NCI-H128 (cell line): ENCODE measurements at regions not wholly inside any gene's neighbourhood (a gene's known extent, or its start where the extent isn't known, plus 50 kb on each side); places are given as distances from the start of the nearest gene placed in this dataset.

Experiments used
- DNase-seq: peaks from one replicate; lab custom pipeline; 2025; ENCODE audit not compliant: unreplicated experiment; lab: John Stamatoyannopoulos, UW

DNA sequence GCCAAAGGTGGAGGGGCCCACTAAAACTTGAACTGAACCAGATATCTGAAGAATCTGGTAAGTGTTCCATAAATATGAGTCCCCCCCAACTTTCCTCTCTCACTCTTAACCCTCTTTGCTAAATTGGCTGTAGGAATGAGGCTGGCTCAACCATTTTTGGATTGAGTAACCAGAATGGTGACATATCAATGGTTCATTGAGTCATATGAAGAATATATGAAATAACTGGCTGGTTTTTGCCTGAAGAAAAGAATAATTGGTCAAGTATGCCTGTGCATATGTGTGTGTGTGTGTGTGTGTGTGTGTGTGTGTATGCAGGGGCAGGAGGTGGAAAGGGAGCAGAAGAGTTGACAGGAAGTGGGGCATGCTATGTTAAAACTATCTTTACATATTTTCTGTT, 472.9 kb upstream of the THBS1 start:
- DNase-seq = no peak

DNA sequence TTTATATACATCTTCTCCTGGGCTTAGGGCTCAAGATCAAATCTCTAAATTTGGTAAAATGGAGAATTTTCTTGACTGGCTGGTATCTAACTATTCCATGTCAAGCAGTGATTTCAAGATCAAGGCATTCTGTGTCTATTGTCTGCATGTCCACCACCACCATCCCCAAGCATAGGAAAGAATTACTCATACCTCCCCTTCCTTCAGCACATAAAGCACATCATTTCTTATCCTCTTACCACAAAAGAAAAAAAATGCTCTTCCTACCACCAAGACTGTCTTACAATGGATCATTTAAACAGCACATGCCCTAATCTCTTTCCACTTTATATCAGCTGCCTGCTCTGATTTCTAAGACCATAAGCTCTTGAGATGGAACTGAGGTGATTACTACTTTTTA, 470.5 kb upstream of the THBS1 start:
- no peak for DNase-seq

DNA sequence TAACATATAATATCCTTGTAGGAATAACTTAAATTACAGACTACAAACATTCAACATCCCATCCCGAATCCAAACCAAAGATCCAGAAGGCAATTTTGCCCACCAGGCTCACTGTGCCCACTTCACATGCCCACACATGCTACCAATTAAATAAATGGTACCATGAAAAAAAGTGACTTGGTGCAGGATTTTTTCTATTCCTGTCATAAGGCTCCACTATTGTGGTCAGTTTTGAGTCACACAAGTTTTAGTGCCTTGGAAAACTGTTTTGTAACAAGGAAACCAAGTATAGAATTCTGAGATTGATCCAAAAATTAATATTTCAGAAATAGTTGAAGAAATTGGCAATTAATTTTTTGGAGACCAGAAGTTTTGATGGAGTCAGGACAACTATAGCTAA, 470.1 kb upstream of the THBS1 start:
- DNase-seq = no peak

DNA sequence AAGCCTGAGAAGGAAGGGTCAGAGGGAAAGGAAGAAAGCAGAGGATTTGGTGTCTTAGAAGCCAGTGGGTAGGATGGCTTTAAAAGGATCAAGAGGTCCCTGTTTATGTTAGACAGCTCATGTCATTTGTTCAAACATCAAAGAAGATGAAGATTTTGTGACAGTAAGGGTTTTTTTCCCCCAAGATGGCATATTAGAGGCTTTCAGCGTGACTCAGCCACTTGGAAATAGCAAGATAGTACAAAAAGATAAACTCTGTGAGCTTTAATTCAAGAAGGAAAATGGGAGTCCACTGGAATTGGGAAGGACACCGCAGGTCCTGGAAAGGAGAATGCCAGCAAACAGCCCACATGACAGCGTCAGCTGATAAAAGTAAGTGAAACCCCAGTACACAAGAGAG, 467.1 kb upstream of the THBS1 start:
- no peak for DNase-seq

DNA sequence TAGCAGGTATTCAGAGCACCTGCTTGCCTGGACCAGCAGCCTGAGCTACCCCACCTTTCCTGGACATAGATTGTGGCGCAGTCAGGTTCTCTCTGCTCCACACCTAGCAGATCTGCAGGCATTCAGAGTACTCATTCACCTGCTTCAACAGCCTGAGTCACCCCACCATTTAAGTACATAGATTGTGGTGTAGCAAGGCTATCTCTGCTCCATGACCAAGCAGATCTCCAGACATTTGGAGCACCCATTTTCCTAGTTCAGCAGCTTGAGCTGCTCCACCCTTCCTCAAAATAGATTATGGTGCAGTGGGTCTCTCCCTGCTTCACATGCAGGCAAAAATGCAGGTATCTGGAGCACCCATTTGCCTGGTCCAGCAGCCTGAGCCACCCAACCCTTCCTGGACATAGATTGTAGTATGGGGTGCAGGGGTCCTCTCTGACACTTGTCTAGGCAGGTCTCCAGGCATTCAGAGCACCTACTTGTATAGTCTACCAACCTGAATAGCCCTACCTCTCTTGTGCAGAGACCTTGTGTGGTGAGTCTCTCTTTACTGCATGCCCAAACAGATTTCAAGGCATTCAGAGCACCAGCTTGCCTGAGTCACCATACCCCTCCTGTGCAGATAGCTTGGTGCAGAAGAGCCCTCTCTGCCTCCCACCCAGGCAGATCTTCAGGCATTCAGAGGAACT, 466.0 kb upstream of the THBS1 start:
- no peak for DNase-seq

DNA sequence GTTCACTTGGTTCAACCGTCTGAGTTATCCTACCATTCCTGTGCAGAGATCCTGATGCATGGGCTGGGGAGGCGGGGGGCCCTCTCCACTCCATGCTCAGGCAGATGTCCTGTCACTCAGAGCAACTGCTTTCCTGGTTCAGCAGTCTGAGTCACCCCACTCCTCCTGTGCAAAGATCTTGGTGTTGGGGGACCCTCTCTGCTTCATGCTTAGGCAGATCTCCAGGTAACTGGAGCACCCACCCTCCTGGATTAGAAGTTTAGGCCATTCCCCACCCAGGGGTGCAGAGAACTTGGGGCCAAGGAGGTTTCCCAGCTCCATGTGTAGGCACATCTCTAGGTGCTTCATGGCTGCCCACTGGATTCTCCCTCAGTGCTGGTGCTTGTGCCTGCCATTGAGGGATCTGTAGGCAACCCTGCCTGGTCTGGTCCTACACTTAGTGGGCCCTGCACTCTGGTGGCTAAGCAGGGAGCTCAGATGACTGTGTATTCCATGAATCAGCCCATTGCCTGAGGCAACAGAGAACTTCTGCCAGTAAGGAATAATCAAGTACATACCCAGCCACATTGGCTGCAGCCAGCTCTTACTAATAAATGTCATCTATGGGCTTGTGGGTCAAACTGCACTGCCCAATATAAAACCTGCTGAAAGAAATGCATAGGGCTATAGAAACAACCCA, 465.4 kb upstream of the THBS1 start:
- no peak for DNase-seq

DNA sequence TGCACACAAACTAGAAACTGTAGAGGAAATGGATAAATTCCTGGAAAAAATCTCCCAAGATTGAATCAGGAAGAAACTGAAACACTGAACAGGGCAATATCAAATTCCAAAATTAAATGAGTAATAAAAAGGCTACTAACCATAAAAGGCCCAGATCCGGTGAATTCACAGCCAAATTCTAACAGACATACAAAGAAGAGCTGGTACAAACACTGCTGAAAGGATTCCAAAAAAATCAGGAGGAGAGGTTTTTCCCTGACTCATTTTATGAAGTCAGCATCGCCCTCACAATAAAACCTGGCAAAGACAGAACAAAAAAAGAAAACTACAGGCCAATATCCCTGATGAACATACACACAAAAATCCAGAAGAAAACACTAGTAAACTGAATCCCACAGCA, 462.4 kb upstream of the THBS1 start:
- DNase-seq = no peak

DNA sequence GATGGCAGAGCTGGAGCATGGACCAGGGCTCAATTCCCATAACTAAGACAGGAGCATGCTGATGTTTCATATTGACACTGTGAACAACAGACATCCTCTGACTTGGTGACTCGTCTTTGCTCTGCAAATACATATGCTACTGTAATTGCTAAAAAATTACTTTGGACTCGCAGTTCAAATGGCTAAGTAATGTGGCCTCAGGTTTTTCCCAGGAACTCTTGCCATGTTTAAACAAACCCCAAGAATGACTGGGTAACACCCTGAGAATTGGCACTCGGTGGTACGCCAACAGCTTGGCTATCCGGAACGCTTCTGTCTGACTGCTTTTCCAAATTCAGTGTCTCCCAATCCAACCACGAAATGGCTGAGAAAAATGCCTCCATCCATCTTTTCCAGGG, 456.7 kb upstream of the THBS1 start:
- no peak for DNase-seq

DNA sequence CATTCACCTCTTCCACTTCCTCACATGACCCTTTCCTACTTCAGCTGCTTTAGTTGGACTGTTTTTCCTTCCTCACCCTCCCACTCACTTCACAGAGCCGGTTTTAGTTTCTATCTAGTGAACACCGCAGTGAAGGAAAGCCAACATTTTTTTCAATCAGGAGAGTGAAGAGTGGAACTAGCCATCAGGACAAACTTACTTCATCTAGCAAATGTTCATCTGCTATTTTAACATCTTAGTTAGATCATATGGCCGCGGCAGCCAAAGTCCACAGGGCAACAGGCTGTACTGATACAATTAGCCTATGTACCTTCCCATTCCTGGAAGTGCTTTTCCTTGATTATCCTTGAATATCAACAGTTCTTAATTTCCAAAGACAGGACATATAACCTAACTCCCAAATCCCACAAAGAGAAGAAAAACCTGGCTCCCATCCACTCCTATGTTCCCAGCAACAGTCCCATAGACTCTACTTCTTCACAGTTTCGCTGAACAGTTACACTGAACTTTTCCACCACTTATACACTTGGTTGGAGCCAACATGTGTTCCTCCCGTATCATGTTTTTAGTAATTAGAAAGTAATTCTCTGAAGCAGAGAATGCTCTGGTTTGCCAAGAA, 456.2 kb upstream of the THBS1 start:
- DNase-seq = no peak

DNA sequence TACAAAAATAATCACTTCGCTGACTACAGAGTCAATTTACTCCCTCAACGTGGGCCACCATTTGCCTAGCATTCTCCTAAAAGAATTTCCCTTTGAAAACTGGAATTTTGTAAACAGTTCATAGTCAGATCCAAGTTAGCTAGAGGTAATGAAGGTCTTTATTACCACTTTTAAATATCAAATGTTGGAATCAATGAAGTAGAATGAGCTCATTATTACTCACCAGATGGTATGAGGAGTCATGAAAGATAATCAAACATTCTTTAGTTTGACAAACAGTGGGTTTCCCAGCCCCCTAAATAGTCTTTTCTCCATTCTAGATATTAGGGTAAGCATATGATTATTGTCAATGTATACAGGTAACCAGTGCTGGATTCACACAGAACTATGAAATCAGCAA, 455.7 kb upstream of the THBS1 start:
- no peak for DNase-seq

DNA sequence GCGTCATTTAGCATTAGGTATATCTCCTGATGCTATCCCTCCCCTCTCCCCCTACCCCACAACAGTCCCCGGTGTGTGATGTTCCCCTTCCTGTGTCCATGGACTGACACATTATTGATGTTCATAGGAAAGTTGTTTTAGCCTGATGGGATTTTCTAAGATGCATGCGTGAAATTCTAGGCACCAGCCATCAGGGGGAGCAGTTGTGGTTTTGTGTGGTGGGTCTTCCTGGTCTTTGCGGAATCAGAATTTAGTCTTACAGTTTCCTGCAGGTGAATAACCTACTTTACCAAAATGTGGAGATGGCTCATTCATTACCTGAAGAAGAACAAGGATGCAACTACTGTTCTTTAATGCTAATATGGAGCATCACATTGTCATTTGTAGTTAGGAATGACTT, 455.0 kb upstream of the THBS1 start:
- DNase-seq = no peak

DNA sequence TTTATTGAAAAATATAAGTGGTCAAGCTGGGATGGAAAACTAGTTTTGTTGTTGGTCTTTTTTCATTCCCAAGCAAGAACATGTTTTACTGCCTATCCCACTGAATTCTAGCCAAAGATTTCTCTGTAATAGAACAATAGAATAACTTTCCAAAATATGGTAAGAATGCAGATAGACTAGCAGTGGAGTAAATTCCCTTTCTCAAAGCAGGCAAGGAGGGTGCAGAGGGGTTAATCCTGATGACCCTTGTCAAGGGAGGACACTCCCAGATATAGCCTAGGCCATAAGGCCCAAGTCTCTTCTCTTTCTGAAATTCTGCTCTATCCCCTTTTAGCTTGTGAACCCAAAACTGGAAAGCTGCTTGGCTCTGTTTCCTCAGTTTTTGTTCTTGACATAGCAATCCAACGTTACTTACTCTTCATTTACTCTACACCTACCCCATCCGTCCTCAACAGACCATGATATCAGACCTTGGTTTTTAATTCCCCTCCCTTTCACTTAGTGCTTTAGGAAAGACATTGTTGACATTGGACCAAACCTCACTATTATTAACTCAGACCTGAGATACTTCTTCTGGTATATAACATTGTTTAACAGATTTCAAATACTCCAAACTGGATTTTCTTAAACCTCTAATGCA, 453.6 kb upstream of the THBS1 start:
- no peak for DNase-seq

DNA sequence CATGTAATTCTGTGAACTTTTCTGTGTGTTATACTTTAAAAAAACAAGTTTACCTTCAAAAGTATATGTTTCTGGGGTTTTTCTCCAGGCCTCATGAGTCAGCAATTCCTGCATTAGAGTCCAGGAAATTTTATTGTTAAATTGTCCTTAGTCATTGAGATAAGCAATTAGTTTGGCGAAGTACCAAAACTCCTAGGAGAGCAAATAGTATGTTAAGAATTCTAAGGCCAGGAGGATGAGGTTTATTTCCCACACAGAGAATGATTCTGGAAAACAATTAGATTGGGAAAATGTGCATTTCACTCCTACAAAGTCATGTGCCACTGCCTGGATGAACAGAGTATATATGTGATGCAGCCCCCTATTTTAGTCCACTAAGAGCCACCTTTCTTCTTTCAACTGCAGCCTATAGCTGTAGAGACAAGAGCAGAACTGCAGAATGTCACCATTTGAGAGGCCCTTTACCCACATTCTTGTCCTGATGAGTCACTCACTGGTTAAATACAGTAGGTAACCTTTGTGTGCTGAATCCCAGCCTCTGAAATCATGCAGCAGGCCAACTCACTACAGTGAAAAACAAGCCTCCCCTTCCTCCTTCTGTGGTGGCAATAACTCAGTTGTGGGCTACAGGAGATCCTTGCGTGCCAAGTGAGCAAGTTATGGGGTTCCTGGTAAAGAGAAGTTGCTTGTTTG, 452.8 kb upstream of the THBS1 start:
- no peak for DNase-seq

DNA sequence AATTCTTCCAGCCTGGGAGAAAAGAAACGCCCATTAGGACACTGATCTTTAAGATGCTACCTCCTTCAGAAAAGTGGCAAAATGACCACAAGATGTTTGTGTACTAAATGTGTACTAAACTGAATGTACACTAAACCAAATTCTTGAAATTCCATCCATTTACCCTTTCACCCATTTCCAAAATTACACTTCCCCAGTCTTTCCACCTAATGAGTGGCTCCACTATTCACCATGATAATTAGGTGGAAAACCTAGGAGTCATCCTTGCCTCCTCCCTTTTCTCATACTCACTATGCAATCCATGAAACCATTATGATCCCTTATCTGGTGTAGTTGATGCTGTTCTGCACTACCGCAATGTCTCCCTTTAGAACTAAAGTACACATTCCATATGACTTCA, 452.1 kb upstream of the THBS1 start:
- DNase-seq = no peak

DNA sequence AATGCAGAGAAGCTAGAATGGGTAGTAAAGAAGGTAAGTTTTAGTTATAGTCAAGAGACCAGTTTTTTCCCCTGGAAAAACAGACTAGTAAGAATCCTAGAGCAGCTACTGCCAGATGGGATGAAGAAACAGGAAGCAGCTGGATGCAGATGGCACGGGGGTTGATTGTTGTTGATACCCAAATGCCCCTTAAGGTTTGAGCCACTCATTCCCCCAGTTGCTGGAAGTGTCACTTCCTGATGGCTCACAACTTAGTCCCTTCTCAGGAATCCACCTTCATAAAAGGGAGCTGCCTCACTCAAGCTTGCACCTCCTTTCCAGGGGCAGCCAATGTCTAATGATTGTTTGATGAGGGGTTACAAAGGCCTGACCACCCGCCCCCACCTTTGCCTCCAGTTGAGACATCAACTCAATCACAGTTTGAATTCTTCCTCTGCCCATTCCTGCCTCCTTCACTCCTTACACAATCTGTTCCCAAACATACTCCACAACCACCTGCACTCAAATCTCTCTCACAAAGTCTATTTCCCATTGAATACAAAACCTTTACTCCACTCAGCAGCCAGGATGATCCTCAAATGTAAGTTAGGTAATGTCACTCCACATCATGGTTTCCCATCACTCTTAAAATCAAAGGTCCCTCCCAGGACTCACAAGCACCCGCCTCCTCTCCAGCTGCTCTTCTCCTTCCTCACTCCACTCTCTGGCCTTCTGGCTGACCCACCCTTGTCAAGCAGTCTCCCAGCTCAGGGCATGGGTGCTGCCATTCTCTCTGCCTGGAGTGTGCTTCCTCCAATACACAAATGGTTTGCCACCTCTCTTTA, 450.1 kb upstream of the THBS1 start:
- DNase-seq = no peak

DNA sequence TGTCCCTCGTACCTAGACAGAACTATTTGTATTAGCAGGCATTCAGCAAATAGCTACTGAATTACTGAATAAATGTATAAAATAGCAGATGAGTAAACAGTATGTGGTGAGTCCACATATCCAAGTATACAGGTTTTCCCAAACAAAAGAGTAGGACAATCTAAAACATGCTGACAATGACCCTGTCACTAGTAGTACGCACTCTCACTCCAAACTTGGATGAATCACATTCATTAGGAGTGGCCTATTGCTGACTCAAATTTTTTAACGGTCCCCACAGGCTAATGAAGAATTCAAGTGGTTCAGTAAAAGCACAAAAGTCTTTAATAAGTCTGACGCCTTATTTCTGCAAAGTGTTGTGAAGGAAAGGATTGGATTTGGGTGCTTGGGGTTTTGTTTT, 449.3 kb upstream of the THBS1 start:
- DNase-seq = no peak

DNA sequence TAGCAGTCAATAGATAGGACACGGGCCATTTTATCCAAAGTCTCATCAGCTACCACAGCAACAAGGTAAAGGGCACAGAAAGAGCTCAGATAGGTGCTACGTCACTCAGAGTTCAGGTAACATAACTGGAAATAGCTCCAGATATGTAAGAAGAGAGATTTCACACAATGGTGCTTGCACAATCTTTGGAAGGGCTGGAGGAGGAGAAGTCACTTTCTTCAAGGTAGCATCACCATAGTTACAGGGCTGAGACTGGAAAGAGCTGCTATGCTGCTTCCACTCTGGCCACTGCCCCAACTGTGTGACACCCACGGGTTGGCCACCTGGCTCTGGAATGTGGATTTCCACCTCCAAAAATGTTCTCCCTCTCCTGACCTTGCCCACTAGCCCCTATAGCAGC, 448.8 kb upstream of the THBS1 start:
- no peak for DNase-seq

DNA sequence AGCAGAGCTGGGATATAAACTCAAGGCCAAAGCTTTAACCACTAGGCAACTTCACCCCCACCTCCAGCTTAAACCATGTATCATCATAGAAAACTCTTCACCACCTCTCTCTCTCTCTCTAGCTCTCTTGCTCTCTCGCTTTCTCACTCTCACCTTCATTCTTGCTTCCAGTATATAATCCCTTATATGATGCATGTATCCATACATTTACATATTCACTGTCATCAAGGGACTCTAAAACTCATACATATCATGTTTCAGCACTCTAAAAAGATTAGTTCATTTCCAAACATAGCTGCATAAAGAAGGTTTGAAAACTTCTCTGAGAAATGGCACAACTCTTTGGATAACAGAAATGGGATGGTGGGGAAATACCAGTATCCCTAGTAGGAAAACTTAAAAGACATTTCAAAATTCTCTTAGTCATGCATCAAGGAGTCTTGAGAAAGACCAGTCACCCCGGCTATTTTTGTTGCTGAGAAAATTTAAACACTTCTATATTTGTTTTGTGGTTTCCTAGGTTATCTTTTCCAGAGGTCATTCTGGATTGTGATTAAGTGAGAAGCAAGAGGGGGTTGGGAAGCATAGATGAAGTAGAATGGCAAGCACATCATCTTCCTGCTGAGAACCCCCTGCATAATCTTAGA, 447.8 kb upstream of the THBS1 start:
- DNase-seq = no peak

DNA sequence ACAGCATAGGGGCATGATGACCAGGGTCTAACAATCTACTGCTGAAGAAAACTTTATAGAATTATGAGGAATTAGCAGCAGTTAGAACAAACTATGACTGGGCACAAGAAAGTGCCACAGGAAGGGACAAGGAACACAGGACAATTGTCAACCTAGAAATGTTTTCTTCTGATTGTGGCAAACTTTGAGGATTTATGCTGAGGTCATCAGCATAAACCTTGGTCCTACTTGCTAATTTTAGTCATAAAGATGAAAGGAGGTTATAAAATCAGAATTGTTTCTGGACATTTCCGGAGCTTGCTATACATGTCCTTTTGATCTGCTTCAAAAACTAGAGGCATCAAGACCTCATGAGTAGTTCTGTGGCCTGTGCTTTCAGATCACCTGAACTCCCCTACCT, 446.6 kb upstream of the THBS1 start:
- no peak for DNase-seq

DNA sequence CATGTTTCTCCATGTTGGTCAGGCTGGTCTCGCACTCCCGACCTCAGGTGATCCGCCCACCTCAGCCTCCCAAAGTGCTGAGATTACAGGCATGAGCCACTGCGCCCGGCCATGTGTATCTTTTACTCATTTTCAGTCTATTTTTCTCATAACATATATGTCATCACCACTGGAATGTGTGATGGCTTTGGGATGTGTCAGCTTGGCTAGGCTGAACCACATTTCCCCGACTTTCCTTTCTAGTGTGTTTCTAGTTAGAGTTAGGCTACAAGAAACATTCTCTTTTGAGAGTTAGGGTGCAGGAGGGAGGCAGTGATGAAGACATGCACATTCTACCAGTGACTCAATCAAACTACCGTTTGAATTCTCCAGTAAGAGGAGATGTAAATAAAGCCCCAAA, 444.9 kb upstream of the THBS1 start:
- no peak for DNase-seq
